H9 (cell line): ENCODE measurements at regions not wholly inside any gene's neighbourhood (a gene's known extent, or its start where the extent isn't known, plus 50 kb on each side); places are given as distances from the start of the nearest gene placed in this dataset.

Experiments
- DNase-seq: peaks from one replicate; pipeline ENCODE4 v3.0.0-alpha.2; 2017
- H2AFZ ChIP-seq: one replicate; pipeline ENCODE4 v1.6.1; 2013; ENCODE audit warnings: mild to moderate bottlenecking, low read length, control low read depth, moderate library complexity
- H2AK5ac ChIP-seq: 2 replicates; pipeline ENCODE4 v1.6.1; 2013; ENCODE audit warnings: low read length, control low read depth, mixed read lengths; ENCODE audit not compliant: insufficient read length
- H2BK120ac ChIP-seq: one replicate; pipeline ENCODE4 v1.6.1; 2013; ENCODE audit warnings: low read depth, mild to moderate bottlenecking, low read length, control low read depth, inconsistent platforms; ENCODE audit not compliant: poor library complexity, severe bottlenecking
- H2BK12ac ChIP-seq: 2 replicates; pipeline ENCODE4 v1.6.1; 2013; ENCODE audit warnings: low read length, control low read depth, mixed read lengths, low read depth; ENCODE audit not compliant: insufficient read length
- H2BK15ac ChIP-seq: 2 replicates; pipeline ENCODE4 v1.6.1; 2013; ENCODE audit warnings: low read depth, low read length, control low read depth
- H2BK20ac ChIP-seq: one replicate; pipeline ENCODE4 v1.6.1; 2013; ENCODE audit warnings: low read depth, mild to moderate bottlenecking, low read length, control low read depth, inconsistent platforms; ENCODE audit not compliant: poor library complexity, severe bottlenecking
- H2BK5ac ChIP-seq: 2 replicates; pipeline ENCODE4 v1.6.1; 2013; ENCODE audit warnings: low read length, control low read depth, mixed read lengths; ENCODE audit not compliant: insufficient read length
- H3K14ac ChIP-seq: 2 replicates; pipeline ENCODE4 v1.6.1; 2013; ENCODE audit warnings: low read length, control low read depth; ENCODE audit not compliant: insufficient read depth
- H3K18ac ChIP-seq: 2 replicates; pipeline ENCODE4 v1.6.1; 2013; ENCODE audit warnings: low read depth, mild to moderate bottlenecking, mixed read lengths, low read length, control low read depth; ENCODE audit not compliant: insufficient read length
- H3K23ac ChIP-seq: 2 replicates; pipeline ENCODE4 v1.6.1; 2013; ENCODE audit warnings: low read length, control low read depth, mixed read lengths, low read depth; ENCODE audit not compliant: insufficient read length
- H3K23me2 ChIP-seq: 2 replicates; pipeline ENCODE4 v1.6.1; 2013; ENCODE audit warnings: low read depth, mild to moderate bottlenecking, mixed read lengths, low read length, control low read depth; ENCODE audit not compliant: insufficient read length, poor library complexity, severe bottlenecking
- H3K27ac ChIP-seq: 2 replicates; pipeline ENCODE4 v1.5.1; 2013; ENCODE audit warnings: low read length, control low read depth, mixed read lengths, low read depth; ENCODE audit not compliant: insufficient read length
- H3K27me3 ChIP-seq: 2 replicates; pipeline ENCODE4 v1.6.1; 2013; ENCODE audit warnings: low read length, control low read depth, inconsistent platforms; ENCODE audit not compliant: insufficient read depth
- H3K4ac ChIP-seq: 2 replicates; pipeline ENCODE4 v1.6.1; 2013; ENCODE audit warnings: low read depth, mild to moderate bottlenecking, control low read depth, inconsistent platforms, low read length, moderate library complexity
- H3K4me1 ChIP-seq: 2 replicates; pipeline ENCODE4 v1.6.1; 2013; ENCODE audit warnings: low read length, control low read depth, inconsistent platforms; ENCODE audit not compliant: insufficient read depth
- H3K4me2 ChIP-seq: 2 replicates; pipeline ENCODE4 v1.6.1; 2013; ENCODE audit warnings: low read length, control low read depth, mixed read lengths; ENCODE audit not compliant: insufficient read length, insufficient read depth
- H3K56ac ChIP-seq: 2 replicates; pipeline ENCODE4 v1.6.1; 2013; ENCODE audit warnings: low read depth, mild to moderate bottlenecking, mixed read lengths, low read length, control low read depth; ENCODE audit not compliant: insufficient read length
- H3K79me1 ChIP-seq: 2 replicates; pipeline ENCODE4 v1.6.1; 2013; ENCODE audit warnings: low read depth, mild to moderate bottlenecking, moderate library complexity, low read length, control low read depth, inconsistent platforms; ENCODE audit not compliant: insufficient read depth, poor library complexity, severe bottlenecking
- H3K79me2 ChIP-seq: 2 replicates; pipeline ENCODE4 v1.6.1; 2013; ENCODE audit warnings: low read length, control low read depth, inconsistent platforms; ENCODE audit not compliant: insufficient read depth
- H3K9ac ChIP-seq: 2 replicates; pipeline ENCODE4 v1.6.1; 2013; ENCODE audit warnings: low read length, control low read depth, mixed read lengths; ENCODE audit not compliant: insufficient read length; ENCODE audit errors: extremely low read depth
- H3K9me3 ChIP-seq: one replicate; pipeline ENCODE4 v1.6.1; 2013; ENCODE audit warnings: low read depth, low read length, inconsistent platforms; ENCODE audit not compliant: control insufficient read depth
- H3T11ph ChIP-seq: one replicate; pipeline ENCODE4 v1.6.1; 2013; ENCODE audit warnings: mild to moderate bottlenecking, low read length, control low read depth, inconsistent platforms
- H4K20me1 ChIP-seq: one replicate; pipeline ENCODE4 v1.6.1; 2013; ENCODE audit not compliant: control insufficient read depth, insufficient read length, insufficient read depth
- H4K5ac ChIP-seq: 2 replicates; pipeline ENCODE4 v1.6.1; 2013; ENCODE audit warnings: low read depth, mild to moderate bottlenecking, mixed read lengths, low read length, control low read depth; ENCODE audit not compliant: insufficient read length
- H4K8ac ChIP-seq: replicated peaks from 2 replicates; pipeline ENCODE4 v1.6.1; 2013; ENCODE audit warnings: low read length, control low read depth, mixed read lengths, low read depth; ENCODE audit not compliant: insufficient read length
- H4K91ac ChIP-seq: 2 replicates; pipeline ENCODE4 v1.6.1; 2013; ENCODE audit warnings: low read depth, mild to moderate bottlenecking, moderate library complexity, mixed read lengths, low read length, control low read depth; ENCODE audit not compliant: insufficient read length
- H3K27ac Mint-ChIP-seq, 3 experiments: 2 replicates in 2 of 3; 3 replicates in 1 of 3; pipeline ENCODE4 v1.8.0; 2020 to 2021; ENCODE audit warnings: mixed read lengths in 3 of 3, mild to moderate bottlenecking in 1 of 3, moderate library complexity in 1 of 3
- H3K27me3 Mint-ChIP-seq: 2 replicates; pipeline ENCODE4 v1.8.0; 2021; ENCODE audit warnings: low read depth, mild to moderate bottlenecking, moderate library complexity, mixed read lengths
- H3K36me3 Mint-ChIP-seq, 3 experiments: 2 replicates in 2 of 3; 3 replicates in 1 of 3; pipeline ENCODE4 v1.8.0; 2020 to 2021; ENCODE audit warnings: low read depth in 3 of 3, mixed read lengths in 3 of 3; ENCODE audit not compliant: insufficient read depth in 1 of 3
- H3K4me1 Mint-ChIP-seq, 2 experiments: 2 replicates each; pipeline ENCODE4 v1.8.0; 2020; ENCODE audit warnings: mixed read lengths in 2 of 2
- H3K4me3 Mint-ChIP-seq, 2 experiments: 2 replicates in 1 of 2; 3 replicates in 1 of 2; pipeline ENCODE4 v1.8.0; 2020 to 2021; ENCODE audit warnings: mild to moderate bottlenecking in 2 of 2, mixed read lengths in 2 of 2, moderate library complexity in 1 of 2
- H3K9me3 Mint-ChIP-seq, 2 experiments: 2 replicates in 1 of 2; 3 replicates in 1 of 2; pipeline ENCODE4 v1.8.0; 2020; ENCODE audit warnings: mild to moderate bottlenecking in 2 of 2, mixed read lengths in 2 of 2, moderate library complexity in 1 of 2
- WGBS: extraction: QIAGEN DNeasy Blood & Tissue Kit; methylation state at CpG from one replicate; pipeline ENCODE4 v1.1.7; 2013; ENCODE audit warnings: missing lambda C conversion rate, low lambda C conversion rate, mixed read lengths; ENCODE audit not compliant: insufficient read length; ENCODE audit errors: extremely low coverage; 5-methylcytosine and 5-hydroxymethylcytosine counted together
- TF ChIP-seq, protein P1 (sequence below): fragments of 200-600 bp; sonication (generic); conservative IDR thresholded peaks from 3 replicates; pipeline ENCODE4 v1.8.0; 2021; ENCODE audit warnings: antibody characterized with exemption, mild to moderate bottlenecking

GRCh38 chr5:61869333-61869732 lies 436.7 kb upstream of the KIF2A start:
- H3K27ac ChIP-seq, result no peak overlapping the region
- no peak overlapping the region for H3K4me2 ChIP-seq
- H3T11ph ChIP-seq, result no peak overlapping the region
- Mint-ChIP-seq H3K36me3 (peaks cover 10 to 25% (median 22%) of the 10 kb centered on the region in 3 experiments), H3K4me1 (no peaks in the 10 kb centered on the region), H3K9me3 (peaks cover 35 to 38% of the 10 kb centered on the region in 2 experiments), H3K27me3 (no peaks in the 10 kb centered on the region; the same call in 1 of the 2 replicates), H3K27ac (no peak overlapping the region), H3K4me3 (no peak overlapping the region)
- H3K4ac ChIP-seq, result no peak overlapping the region
- no peak overlapping the region for H3K56ac ChIP-seq
- no peak overlapping the region for H4K5ac ChIP-seq
- no peak overlapping the region for H2BK12ac ChIP-seq
- H3K9ac ChIP-seq, result no peak overlapping the region
- H3K4me1 ChIP-seq, result no peaks in the 10 kb centered on the region
- H3K79me1 ChIP-seq, result no peaks in the 10 kb centered on the region
- no peak overlapping the region for H2BK120ac ChIP-seq
- no peak overlapping the region for H2BK5ac ChIP-seq
- DNase-seq, result no peak
- no peak overlapping the region for H2AFZ ChIP-seq
- H2BK15ac ChIP-seq, result no peak overlapping the region
- H4K20me1 ChIP-seq, result no peaks in the 10 kb centered on the region
- no peak overlapping the region for H2BK20ac ChIP-seq
- H4K91ac ChIP-seq, result no peak overlapping the region
- no peaks in the 10 kb centered on the region for H3K27me3 ChIP-seq
- H3K23me2 ChIP-seq, result no peaks in the 10 kb centered on the region
- no peak overlapping the region for H2AK5ac ChIP-seq
- peaks cover 9% of the 10 kb centered on the region for H3K9me3 ChIP-seq
- no peak overlapping the region for H4K8ac ChIP-seq
- H3K14ac ChIP-seq, result no peak overlapping the region
- no peak overlapping the region for H3K18ac ChIP-seq
- WGBS, result no CpG with 5 or more reads among the region's 2 CpGs
- no peaks in the 10 kb centered on the region for H3K79me2 ChIP-seq
- H3K23ac ChIP-seq, result no peak overlapping the region
- TF ChIP-seq, protein P1, sequence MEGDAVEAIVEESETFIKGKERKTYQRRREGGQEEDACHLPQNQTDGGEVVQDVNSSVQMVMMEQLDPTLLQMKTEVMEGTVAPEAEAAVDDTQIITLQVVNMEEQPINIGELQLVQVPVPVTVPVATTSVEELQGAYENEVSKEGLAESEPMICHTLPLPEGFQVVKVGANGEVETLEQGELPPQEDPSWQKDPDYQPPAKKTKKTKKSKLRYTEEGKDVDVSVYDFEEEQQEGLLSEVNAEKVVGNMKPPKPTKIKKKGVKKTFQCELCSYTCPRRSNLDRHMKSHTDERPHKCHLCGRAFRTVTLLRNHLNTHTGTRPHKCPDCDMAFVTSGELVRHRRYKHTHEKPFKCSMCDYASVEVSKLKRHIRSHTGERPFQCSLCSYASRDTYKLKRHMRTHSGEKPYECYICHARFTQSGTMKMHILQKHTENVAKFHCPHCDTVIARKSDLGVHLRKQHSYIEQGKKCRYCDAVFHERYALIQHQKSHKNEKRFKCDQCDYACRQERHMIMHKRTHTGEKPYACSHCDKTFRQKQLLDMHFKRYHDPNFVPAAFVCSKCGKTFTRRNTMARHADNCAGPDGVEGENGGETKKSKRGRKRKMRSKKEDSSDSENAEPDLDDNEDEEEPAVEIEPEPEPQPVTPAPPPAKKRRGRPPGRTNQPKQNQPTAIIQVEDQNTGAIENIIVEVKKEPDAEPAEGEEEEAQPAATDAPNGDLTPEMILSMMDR, result no peak
